SIG-M5 treated with dmso at 0.1 percent for 504 hours (cell line): ENCODE measurements at regions not wholly inside any gene's neighbourhood (a gene's known extent, or its start where the extent isn't known, plus 50 kb on each side); places are given as distances from the start of the nearest gene placed in this dataset.

ENCODE experiments used
- DNase-seq: peaks from one replicate; lab custom pipeline; 2025; ENCODE audit not compliant: unreplicated experiment; lab: John Stamatoyannopoulos, UW

- no peak for DNase-seq
Observed at GRCh38 chr15:35768949-35769348, 223.0 kb upstream of the DPH6 start.

- no peak for DNase-seq
Observed at GRCh38 chr15:35769656-35770055, 223.7 kb upstream of the DPH6 start.

- DNase-seq, result no peak
Observed at GRCh38 chr15:35771746-35772442, 225.9 kb upstream of the DPH6 start.

- DNase-seq, result no peak
Observed at GRCh38 chr15:35774653-35775052, 228.7 kb upstream of the DPH6 start.

DNA sequence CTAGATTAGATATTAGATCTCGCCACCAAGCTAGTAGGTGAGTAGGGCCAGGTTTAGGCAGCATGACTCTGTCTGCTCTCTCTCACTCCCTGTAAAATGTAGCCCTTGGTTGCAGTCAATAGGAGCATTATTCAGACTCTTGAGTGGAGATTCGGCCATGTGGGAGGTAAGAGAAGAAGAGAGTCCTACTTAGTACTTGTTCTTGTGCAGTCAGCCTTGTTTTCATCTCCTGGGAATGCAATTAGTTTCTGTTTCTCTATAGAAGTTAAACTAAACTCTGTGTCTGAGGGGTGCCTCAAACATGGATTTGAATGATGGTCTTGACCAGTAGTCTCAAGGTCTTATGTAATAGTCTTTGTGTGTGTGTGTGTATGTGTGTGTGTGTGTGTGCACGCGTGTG, 229.5 kb upstream of the DPH6 start:
- no peak for DNase-seq

GRCh38 chr15:35777061-35777460, 231.1 kb upstream of the DPH6 start:
- no peak for DNase-seq

DNA sequence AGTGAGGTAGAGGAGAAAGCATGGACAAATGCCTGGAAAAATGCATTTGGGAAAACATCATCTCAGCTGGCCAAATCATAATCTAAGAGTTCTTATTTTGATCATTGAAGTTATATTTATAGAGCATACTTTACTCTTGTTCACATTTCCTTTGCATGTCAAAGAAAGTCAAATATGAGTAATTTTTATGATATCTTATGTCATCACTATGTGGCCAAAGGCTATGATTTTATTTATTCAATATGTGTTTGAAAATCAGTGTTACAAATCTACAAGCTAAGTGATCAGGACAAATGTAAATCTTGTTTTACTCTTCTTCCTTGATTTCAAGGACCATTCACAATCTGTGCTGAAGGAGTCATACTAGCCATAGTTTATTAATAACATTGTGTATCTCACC, 237.2 kb upstream of the DPH6 start:
- DNase-seq, result no peak

DNA sequence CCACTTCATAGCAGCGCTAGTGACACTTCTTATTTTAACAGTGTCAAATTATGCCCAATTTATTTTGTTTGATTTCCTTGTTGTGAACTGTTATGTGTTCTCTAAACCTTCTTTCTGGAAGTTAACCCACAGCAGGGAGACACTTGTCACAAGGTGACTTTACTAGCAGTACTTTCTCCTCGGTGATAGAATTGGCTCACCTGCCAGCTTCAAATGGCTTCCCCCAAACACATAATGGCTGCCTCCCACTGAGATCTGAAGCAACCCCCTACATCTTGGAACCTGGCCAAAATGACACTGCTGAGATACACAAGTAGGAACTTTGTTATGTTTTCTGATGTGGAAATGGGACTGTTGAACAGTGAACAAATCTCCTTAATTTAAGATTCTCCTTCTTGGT, 238.8 kb upstream of the DPH6 start:
- no peak for DNase-seq

DNA sequence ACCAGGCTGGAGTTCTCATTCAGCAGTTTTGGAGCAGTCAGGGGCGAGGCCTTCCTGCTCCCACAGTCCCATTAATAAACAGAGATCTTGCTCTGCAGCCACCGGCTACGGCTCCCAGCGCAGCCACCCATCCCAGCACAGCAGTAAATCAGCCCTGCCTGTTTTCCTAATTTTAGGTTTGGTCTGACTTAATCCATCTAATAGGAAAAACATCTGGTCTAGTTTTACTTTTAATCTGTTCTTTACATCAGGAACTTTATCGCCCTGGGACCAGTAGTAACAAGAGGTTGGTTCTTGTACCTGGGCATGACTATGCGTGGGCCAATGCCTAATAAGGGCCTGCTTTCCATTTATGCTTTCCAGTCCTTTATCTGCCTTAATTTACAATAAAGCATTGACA, 264.0 kb upstream of the DPH6 start:
- DNase-seq, result no peak

DNA sequence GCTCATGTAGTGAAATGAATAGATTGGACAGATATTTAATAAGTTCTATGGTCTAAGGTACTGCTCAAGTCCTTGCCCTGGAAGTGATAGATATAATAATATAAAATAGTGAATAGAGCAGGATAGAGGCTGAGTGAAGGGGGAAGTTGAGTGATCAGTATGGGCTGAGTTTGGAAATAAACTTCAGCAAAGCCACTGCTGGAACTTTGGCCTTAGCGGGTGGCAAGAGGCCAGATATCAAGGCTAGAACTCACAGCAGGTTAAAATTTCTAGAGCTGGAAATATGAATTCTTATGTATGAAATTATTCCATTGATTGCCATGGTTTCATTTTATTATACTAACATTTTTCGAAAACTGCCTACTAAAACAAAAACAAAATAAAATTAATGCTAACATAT, 267.6 kb upstream of the DPH6 start:
- DNase-seq, result no peak

- DNase-seq, result no peak
Observed at GRCh38 chr15:35818846-35819245, 272.9 kb upstream of the DPH6 start.

DNA sequence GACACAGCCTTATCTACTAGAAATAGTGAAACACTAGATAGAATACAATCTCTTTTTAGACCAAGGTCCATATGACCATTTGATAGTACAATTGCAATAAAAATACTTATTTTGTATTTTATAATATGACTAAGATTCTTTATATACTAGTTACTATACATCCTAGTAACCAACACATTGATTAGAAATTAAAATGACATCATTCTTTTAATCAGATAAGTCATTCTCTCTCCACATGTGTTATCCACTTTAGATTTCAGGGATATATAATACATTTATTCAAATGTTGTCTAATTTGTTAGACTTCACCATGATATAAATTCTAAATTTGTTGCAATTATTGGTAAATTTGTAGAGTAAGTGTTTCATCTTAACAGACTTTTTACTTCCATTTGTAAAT, 276.2 kb upstream of the DPH6 start:
- DNase-seq, result no peak

GRCh38 chr15:35827141-35827540, 281.2 kb upstream of the DPH6 start:
- no peak for DNase-seq

GRCh38 chr15:35827911-35828310, 281.9 kb upstream of the DPH6 start:
- no peak for DNase-seq

- DNase-seq, result no peak
Observed at GRCh38 chr15:35833581-35833980, 287.6 kb upstream of the DPH6 start.

GRCh38 chr15:35834216-35834830, 288.4 kb upstream of the DPH6 start:
- no peak for DNase-seq

- no peak for DNase-seq
Observed at GRCh38 chr15:35834866-35835265, 288.9 kb upstream of the DPH6 start.

DNA sequence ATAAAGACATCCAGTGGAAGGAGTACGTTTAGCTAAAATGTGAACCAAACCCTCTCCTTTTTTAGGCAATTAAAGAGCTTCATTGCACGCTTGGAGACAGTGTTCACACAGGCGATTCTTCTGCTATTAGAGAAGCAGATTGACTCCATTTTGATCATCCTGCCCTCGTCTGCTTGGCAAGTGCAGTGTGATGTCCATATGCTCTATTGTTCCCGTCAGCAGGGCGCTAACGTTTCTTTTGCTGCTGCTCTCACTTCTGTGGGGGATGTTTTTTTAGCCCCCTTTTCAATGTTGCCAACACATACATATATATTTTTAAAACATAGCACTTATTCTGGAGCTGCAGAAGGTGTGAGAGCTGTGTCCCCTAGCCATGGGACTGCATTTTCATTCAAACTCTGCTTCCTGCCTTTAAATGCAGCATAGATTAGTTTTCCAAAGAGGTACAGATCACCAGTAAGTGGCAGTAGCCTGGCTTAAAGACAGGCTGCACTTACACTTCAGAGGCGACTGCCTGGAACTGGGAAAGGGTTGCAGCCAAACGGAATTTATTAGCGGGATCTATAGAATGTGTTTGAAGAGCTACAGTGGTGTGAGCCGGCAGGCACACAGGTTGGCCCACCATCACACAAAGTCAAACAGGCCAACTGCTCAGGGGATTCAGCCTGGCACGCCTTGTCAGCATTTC, 292.6 kb upstream of the DPH6 start:
- no peak for DNase-seq

DNA sequence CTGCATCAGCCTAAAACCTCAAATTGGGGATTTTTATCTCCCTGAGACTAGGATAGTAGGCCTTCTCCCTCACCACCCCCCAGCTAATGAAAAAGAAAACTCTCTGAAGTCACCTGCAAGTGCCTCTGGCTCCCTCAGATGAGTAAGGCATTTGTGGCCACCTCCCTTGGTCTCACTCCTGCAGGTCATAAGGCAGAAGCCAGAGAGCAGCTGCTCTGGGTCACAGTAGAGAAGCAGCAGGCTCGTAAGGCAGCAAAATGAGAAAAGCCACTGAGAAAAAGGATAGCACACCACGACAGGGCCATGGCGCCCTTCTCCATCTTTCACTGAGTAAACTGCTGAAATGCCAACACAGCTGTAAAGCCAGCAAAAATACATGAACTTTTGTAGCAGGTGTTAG, 296.7 kb upstream of the DPH6 start:
- no peak for DNase-seq

- no peak for DNase-seq
Observed at GRCh38 chr15:35843498-35843897, 297.5 kb upstream of the DPH6 start.

DNA sequence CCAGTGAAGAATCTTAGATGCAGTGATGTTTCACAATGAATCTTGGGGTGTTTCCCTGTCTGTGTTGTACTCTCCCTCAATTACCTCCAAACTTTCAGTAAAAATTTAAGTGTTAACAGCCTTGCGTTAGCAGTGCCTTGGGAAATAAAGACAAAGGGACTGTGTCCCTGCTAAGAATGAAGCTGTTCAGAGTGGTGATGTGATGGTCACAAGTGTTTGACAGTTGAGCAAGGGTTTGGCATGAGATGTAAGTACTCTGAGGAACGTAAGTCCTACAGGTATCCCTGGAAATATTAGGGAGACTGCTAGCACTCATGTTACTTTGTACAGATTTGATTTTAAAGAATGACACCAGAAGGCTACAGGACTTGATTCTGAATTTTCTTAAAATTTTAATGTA, 304.3 kb upstream of the DPH6 start:
- no peak for DNase-seq

- DNase-seq, result no peak
Observed at GRCh38 chr15:35851491-35851890, 305.5 kb upstream of the DPH6 start.
